Neural progenitor cell (in vitro differentiated cells): ENCODE measurements at regions not wholly inside any gene's neighbourhood (a gene's known extent, or its start where the extent isn't known, plus 50 kb on each side); places are given as distances from the start of the nearest gene placed in this dataset.

Experiments
- DNase-seq: peaks from one replicate; pipeline ENCODE4 v3.0.0-alpha.2; 2016; ENCODE audit warnings: low spot score
- H2AFZ ChIP-seq: fragments of 200-600 bp; sonication (generic); replicated peaks from 2 replicates; pipeline ENCODE4 v1.6.1; 2016; ENCODE audit warnings: antibody characterized with exemption
- H3F3A ChIP-seq: fragments of 200-600 bp; sonication (generic); 2 replicates; pipeline ENCODE4 v1.6.1; 2016; ENCODE audit warnings: antibody characterized with exemption, low read depth
- H3K27ac ChIP-seq: fragments of 200-600 bp; sonication (generic); 2 replicates; pipeline ENCODE4 v1.5.1; 2016; ENCODE audit warnings: mild to moderate bottlenecking
- H3K27me3 ChIP-seq: fragments of 200-600 bp; sonication (generic); 2 replicates; pipeline ENCODE4 v1.6.1; 2016; ENCODE audit warnings: mild to moderate bottlenecking, moderate library complexity
- H3K36me3 ChIP-seq: fragments of 200-600 bp; sonication (generic); 2 replicates; pipeline ENCODE4 v1.5.1; 2016
- H3K4me1 ChIP-seq: fragments of 200-600 bp; sonication (generic); 2 replicates; pipeline ENCODE4 v1.6.1; 2016; ENCODE audit warnings: mixed run types
- H3K4me2 ChIP-seq: fragments of 200-600 bp; sonication (generic); 2 replicates; pipeline ENCODE4 v1.6.1; 2016
- H3K4me3 ChIP-seq: fragments of 200-600 bp; sonication (generic); 2 replicates; pipeline ENCODE4 v1.5.1; 2016
- H3K79me2 ChIP-seq: fragments of 200-600 bp; sonication (generic); 2 replicates; pipeline ENCODE4 v1.6.1; 2016; ENCODE audit warnings: low read depth
- H3K9ac ChIP-seq: fragments of 200-600 bp; sonication (generic); 2 replicates; pipeline ENCODE4 v1.6.1; 2016
- H3K9me3 ChIP-seq: fragments of 200-600 bp; sonication (generic); 2 replicates; pipeline ENCODE4 v1.5.1; 2016; ENCODE audit warnings: low read depth
- H4K20me1 ChIP-seq: fragments of 200-600 bp; sonication (generic); 2 replicates; pipeline ENCODE4 v1.6.1; 2016; ENCODE audit warnings: low read depth
- H3K27ac Mint-ChIP-seq: 3 replicates; pipeline ENCODE4 v1.8.0; 2021; ENCODE audit warnings: mixed read lengths
- H3K27me3 Mint-ChIP-seq: 2 replicates; pipeline ENCODE4 v1.8.0; 2022; ENCODE audit warnings: low read depth, mild to moderate bottlenecking, inconsistent platforms, moderate library complexity, mixed read lengths; ENCODE audit not compliant: insufficient read depth
- H3K36me3 Mint-ChIP-seq: 3 replicates; pipeline ENCODE4 v1.8.0; 2021; ENCODE audit warnings: mixed read lengths
- H3K4me1 Mint-ChIP-seq: 3 replicates; pipeline ENCODE4 v1.8.0; 2021; ENCODE audit warnings: mixed read lengths
- H3K4me3 Mint-ChIP-seq: 3 replicates; pipeline ENCODE4 v1.8.0; 2021; ENCODE audit warnings: mild to moderate bottlenecking, moderate library complexity, mixed read lengths
- H3K9me3 Mint-ChIP-seq: 3 replicates; pipeline ENCODE4 v1.8.0; 2020; ENCODE audit warnings: mixed read lengths
- EZH2 ChIP-seq: fragments of 200-600 bp; sonication (generic); IDR thresholded peaks from 2 replicates; pipeline ENCODE4 v1.6.1; 2017; ENCODE audit warnings: antibody characterized with exemption, mild to moderate bottlenecking, moderate library complexity
- EZH2phosphoT487 ChIP-seq: fragments of 200-600 bp; sonication (generic); IDR thresholded peaks from 2 replicates; pipeline ENCODE4 v1.6.1; 2017; ENCODE audit warnings: antibody characterized with exemption
- TF ChIP-seq, protein P1 (sequence below): fragments of 200-600 bp; sonication (generic); IDR thresholded peaks from 2 replicates; pipeline ENCODE4 v1.5.1; 2017; ENCODE audit warnings: antibody characterized with exemption, mild to moderate bottlenecking

DNA sequence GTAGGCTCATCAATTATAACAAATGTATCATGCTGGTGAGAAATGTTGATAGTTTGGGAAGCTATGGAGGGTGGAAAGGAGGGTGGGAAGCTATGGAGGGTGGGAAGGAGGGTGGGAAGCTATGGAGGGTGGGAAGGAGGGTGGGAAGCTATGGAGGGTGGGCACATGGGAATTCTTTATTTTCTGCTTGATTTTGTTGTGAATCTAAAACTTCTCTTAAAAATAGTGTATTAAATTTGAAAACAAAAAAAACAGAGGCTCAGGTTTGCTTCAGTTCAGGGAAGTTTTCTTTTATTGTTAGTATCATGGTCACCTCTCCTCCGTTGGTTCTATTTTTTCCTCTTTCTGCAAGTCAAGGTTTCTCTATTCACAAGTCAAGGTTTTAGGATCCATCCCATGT is 106.4 kb downstream of the SOD2 start:
- Mint-ChIP-seq H3K27me3 (no peaks in the 10 kb centered on the region), H3K4me3 (no peak overlapping the region), H3K9me3 (no peaks in the 10 kb centered on the region), H3K36me3 (no peaks in the 10 kb centered on the region), H3K4me1 (peaks cover 2% of the 10 kb centered on the region), H3K27ac (no peak overlapping the region)
- Histone ChIP-seq H3K27ac (no peak overlapping the region), H3K4me3 (no peak overlapping the region), H3K9me3 (no peaks in the 10 kb centered on the region), H3K79me2 (no peaks in the 10 kb centered on the region), H3K4me2 (no peak overlapping the region), H3K4me1 (peaks cover 8% of the 10 kb centered on the region), H4K20me1 (no peaks in the 10 kb centered on the region), H3F3A (peaks cover 6% of the 10 kb centered on the region), H2AFZ (no peak overlapping the region), H3K27me3 (no peaks in the 10 kb centered on the region), H3K9ac (no peak overlapping the region), H3K36me3 (no peaks in the 10 kb centered on the region)
- TF ChIP-seq, protein P1, sequence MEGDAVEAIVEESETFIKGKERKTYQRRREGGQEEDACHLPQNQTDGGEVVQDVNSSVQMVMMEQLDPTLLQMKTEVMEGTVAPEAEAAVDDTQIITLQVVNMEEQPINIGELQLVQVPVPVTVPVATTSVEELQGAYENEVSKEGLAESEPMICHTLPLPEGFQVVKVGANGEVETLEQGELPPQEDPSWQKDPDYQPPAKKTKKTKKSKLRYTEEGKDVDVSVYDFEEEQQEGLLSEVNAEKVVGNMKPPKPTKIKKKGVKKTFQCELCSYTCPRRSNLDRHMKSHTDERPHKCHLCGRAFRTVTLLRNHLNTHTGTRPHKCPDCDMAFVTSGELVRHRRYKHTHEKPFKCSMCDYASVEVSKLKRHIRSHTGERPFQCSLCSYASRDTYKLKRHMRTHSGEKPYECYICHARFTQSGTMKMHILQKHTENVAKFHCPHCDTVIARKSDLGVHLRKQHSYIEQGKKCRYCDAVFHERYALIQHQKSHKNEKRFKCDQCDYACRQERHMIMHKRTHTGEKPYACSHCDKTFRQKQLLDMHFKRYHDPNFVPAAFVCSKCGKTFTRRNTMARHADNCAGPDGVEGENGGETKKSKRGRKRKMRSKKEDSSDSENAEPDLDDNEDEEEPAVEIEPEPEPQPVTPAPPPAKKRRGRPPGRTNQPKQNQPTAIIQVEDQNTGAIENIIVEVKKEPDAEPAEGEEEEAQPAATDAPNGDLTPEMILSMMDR: no peak
- TF ChIP-seq EZH2 (no peak), EZH2phosphoT487 (no peak)
- DNase-seq: no peak

DNA sequence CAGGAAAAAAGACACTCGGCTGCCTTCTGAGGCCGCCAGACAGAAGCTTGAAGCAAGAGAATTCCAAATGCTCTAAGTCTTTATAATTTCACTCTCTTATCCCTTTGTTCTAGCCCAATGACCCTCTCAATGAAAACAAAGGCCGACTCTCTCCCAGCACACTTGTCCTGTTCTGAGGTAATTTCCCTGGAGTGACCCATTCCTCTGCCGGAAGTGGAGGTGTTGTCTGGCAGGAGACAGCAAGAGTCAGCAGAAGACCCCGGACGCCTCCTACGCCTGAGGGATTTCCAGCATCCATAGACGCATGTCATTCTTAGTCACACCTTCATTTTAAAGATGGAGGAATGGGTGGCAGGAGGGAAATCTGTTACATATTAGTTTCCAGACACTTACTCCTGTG is 110.3 kb downstream of the SOD2 start:
- no peaks in the 10 kb centered on the region for H3K4me1 Mint-ChIP-seq
- H3K79me2 ChIP-seq: no peaks in the 10 kb centered on the region
- H3K4me1 ChIP-seq: peaks cover 8% of the 10 kb centered on the region
- H3K27me3 ChIP-seq: no peaks in the 10 kb centered on the region
- H3K4me2 ChIP-seq: no peak overlapping the region
- no peak overlapping the region for H3K4me3 Mint-ChIP-seq
- no peaks in the 10 kb centered on the region for H3K27me3 Mint-ChIP-seq
- no peaks in the 10 kb centered on the region for H3K36me3 ChIP-seq
- no peak overlapping the region for H3K27ac Mint-ChIP-seq
- H3K4me3 ChIP-seq: no peak overlapping the region
- H4K20me1 ChIP-seq: no peaks in the 10 kb centered on the region
- no peaks in the 10 kb centered on the region for H3K36me3 Mint-ChIP-seq
- peak; percentile 34 for DNase-seq
- H3K9ac ChIP-seq: no peak overlapping the region
- H3K27ac ChIP-seq: no peak overlapping the region
- H3K9me3 ChIP-seq: no peaks in the 10 kb centered on the region
- peaks cover 6% of the 10 kb centered on the region for H3F3A ChIP-seq
- TF ChIP-seq, protein P1: no peak
- TF ChIP-seq EZH2: no peak
- H3K9me3 Mint-ChIP-seq: no peaks in the 10 kb centered on the region
- no peak overlapping the region for H2AFZ ChIP-seq

DNA sequence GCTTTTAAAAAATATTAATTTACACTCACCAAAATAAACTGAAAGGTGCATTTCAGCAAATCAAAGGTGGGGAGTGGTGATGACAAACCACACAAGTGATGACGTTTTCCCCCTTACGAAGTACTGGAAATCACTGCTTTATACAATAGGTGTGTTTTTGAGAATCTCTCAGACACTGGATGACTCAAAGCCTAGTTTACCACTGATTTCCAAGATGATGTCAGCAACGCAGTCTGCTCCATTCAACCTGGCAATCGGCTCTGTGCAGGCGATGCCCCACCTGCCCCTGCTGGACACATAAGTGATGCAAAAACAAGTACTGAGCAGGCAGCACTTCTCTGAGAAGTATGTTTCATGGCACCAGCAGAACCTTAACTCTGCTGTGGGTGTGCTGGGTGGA is 114.4 kb downstream of the SOD2 start:
- Histone ChIP-seq H3K9me3 (no peaks in the 10 kb centered on the region), H3K4me1 (peaks cover 8% of the 10 kb centered on the region), H4K20me1 (no peaks in the 10 kb centered on the region), H3F3A (peaks cover 6% of the 10 kb centered on the region), H3K27me3 (no peaks in the 10 kb centered on the region), H2AFZ (no peak overlapping the region), H3K9ac (no peak overlapping the region), H3K4me2 (no peak overlapping the region), H3K27ac (no peak overlapping the region), H3K4me3 (no peak overlapping the region), H3K36me3 (no peaks in the 10 kb centered on the region), H3K79me2 (no peaks in the 10 kb centered on the region)
- no peaks in the 10 kb centered on the region for H3K4me1 Mint-ChIP-seq
- no peaks in the 10 kb centered on the region for H3K9me3 Mint-ChIP-seq
- H3K36me3 Mint-ChIP-seq: no peaks in the 10 kb centered on the region
- TF ChIP-seq EZH2phosphoT487 (no peak), EZH2 (no peak)
- TF ChIP-seq, protein P1: no peak
- H3K27me3 Mint-ChIP-seq: no peaks in the 10 kb centered on the region
- no peak overlapping the region for H3K4me3 Mint-ChIP-seq
- DNase-seq: no peak
- H3K27ac Mint-ChIP-seq: no peak overlapping the region

DNA sequence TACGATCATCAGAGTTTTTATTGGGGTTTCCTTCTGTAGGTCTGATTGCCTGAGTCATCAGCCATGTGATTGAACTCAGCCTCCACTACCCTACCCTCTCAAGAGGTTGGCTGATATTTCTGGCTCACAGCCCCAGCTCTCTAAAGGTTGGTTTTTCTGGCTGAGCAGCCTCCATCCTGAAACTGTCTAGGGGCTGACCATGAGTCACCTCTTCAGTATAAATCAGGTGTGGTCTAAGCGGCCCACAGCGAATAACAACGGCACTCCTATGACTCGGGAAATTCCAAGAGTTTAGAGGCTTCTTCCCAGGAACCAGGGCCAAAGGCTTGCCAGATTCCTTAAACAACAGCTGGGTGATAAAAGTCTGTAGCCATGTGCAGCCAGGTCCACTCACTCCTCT is 115.5 kb downstream of the SOD2 start:
- no peak overlapping the region for H3K4me3 Mint-ChIP-seq
- no peaks in the 10 kb centered on the region for H3F3A ChIP-seq
- peaks cover 2% of the 10 kb centered on the region for H3K27me3 Mint-ChIP-seq
- no peak overlapping the region for H3K9ac ChIP-seq
- no peak overlapping the region for H3K4me3 ChIP-seq
- no peak for DNase-seq
- H3K9me3 Mint-ChIP-seq: no peaks in the 10 kb centered on the region
- H3K4me1 Mint-ChIP-seq: no peaks in the 10 kb centered on the region
- no peaks in the 10 kb centered on the region for H3K36me3 Mint-ChIP-seq
- H3K4me2 ChIP-seq: no peak overlapping the region
- H4K20me1 ChIP-seq: no peaks in the 10 kb centered on the region
- no peak overlapping the region for H2AFZ ChIP-seq
- no peak overlapping the region for H3K27ac ChIP-seq
- no peaks in the 10 kb centered on the region for H3K9me3 ChIP-seq
- peaks cover 3% of the 10 kb centered on the region for H3K4me1 ChIP-seq
- TF ChIP-seq, protein P1: no peak
- TF ChIP-seq EZH2: no peak
- no peak for TF ChIP-seq EZH2phosphoT487
- H3K79me2 ChIP-seq: no peaks in the 10 kb centered on the region
- H3K27ac Mint-ChIP-seq: no peak overlapping the region
- no peaks in the 10 kb centered on the region for H3K36me3 ChIP-seq
- no peaks in the 10 kb centered on the region for H3K27me3 ChIP-seq
